ENCODE measurements at regions not wholly inside any gene's neighbourhood (a gene's known extent, or its start where the extent isn't known, plus 50 kb on each side); places are given as distances from the start of the nearest gene placed in this dataset.

GRCh38 chr10:131629026-131629770 is 271.6 kb upstream of the PPP2R2D start:
- Histone ChIP-seq H3K27ac (no peak overlapping the region), H3K4me3 (no peak overlapping the region), H3K27me3 (no peaks in the 10 kb centered on the region), H3K4me1 (no peaks in the 10 kb centered on the region), H3K36me3 (ENCODE audit: low read depth, missing control alignments) (no peaks in the 10 kb centered on the region), H3K9me3 (no peaks in the 10 kb centered on the region)
- TF ChIP-seq POLR2A (IDR thresholded peaks at IDR 0.05) (no peak), CTCF (IDR thresholded peaks at IDR 0.05) (no peak)
- DNase-seq, result no peak
- WGBS, 2 donors, result 62 to 71% methylated on average over 4 of the region's 4 CpGs
- intact Hi-C loops (cut with DNase I; ENCODE audit: low total_unique reads), result no loop called here

GRCh38 chr10:131630772-131631258 is 270.0 kb upstream of the PPP2R2D start:
- Histone ChIP-seq H3K4me1 (no peaks in the 10 kb centered on the region), H3K9me3 (no peaks in the 10 kb centered on the region), H3K27me3 (no peaks in the 10 kb centered on the region), H3K27ac (no peak overlapping the region), H3K36me3 (ENCODE audit: low read depth, missing control alignments) (no peaks in the 10 kb centered on the region), H3K4me3 (no peak overlapping the region)
- TF ChIP-seq CTCF (IDR thresholded peaks at IDR 0.05) (no peak), POLR2A (IDR thresholded peaks at IDR 0.05) (no peak)
- intact Hi-C loops (cut with DNase I; ENCODE audit: low total_unique reads), result no loop called here
- DNase-seq, result no peak
- whole genome bisulfite sequencing, 2 donors, result 83 to 88% methylated on average over 6 to 7 of the region's 7 CpGs

DNA sequence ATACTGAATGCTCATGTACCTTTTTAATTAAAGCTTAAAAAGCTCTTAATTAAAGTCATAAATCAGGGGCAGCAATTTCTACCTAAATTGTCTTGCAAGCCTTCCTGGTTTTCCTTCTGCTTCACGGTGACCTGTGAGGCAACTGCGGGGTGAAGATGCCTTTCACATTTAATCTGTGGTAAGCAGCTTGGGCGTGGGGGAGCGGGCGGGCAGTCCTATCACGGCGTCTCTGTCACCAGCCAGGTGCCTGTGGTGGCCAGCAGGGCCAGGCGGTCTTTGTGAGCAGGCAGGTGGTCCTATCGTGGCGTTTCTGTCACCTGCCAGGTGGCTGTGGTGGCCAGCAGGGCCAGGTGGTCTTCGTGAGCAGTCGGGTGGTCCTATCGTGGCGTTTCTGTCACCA is 269.2 kb upstream of the PPP2R2D start:
- Histone ChIP-seq H3K27me3 (no peaks in the 10 kb centered on the region), H3K27ac (no peak overlapping the region), H3K4me3 (no peak overlapping the region), H3K4me1 (no peaks in the 10 kb centered on the region), H3K9me3 (no peaks in the 10 kb centered on the region), H3K36me3 (ENCODE audit: low read depth, missing control alignments) (no peaks in the 10 kb centered on the region)
- intact Hi-C loops (cut with DNase I; ENCODE audit: low total_unique reads), result no loop called here
- TF ChIP-seq CTCF (IDR thresholded peaks at IDR 0.05) (no peak), POLR2A (IDR thresholded peaks at IDR 0.05) (no peak)
- DNase-seq, result no peak
- WGBS, 2 donors, result 81 to 95% methylated on average over 14 of the region's 14 CpGs

DNA sequence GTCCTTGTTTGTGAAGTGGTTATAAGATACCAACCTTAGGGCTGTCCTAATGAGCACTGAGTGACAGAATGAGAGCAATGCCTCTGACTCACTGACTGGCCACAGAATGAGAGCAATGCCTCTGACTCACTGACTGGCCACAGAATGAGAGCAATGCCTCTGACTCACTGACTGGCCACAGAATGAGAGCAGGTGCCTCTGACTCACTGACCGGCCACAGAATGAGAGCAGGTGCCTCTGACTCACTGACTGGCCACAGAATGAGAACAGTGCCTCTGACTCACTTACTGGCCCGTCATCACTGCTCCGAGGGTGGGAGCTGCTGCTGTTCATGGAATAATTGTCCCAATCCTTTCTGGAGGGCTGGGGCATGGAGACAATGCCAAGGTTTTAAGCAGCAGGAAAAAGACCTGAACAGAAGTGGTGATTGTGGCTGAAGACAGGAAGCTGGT is 265.2 kb upstream of the PPP2R2D start:
- DNase-seq, result no peak
- TF ChIP-seq POLR2A (IDR thresholded peaks at IDR 0.05) (no peak), CTCF (IDR thresholded peaks at IDR 0.05) (no peak)
- H3K9me3 ChIP-seq, result no peaks in the 10 kb centered on the region
- H3K4me3 ChIP-seq, result no peak overlapping the region
- intact Hi-C loops (cut with DNase I; ENCODE audit: low total_unique reads), result no loop called here
- WGBS, 2 donors, result 60 to 82% methylated on average over 1 to 3 of the region's 3 CpGs
- no peaks in the 10 kb centered on the region for H3K36me3 ChIP-seq (ENCODE audit: low read depth, missing control alignments)
- no peaks in the 10 kb centered on the region for H3K27me3 ChIP-seq
- no peak overlapping the region for H3K27ac ChIP-seq
- no peaks in the 10 kb centered on the region for H3K4me1 ChIP-seq

- no peak overlapping the region for H3K4me3 ChIP-seq
- H3K27ac ChIP-seq, result no peak overlapping the region
- H3K27me3 ChIP-seq, result no peaks in the 10 kb centered on the region
- 65 to 69% methylated on average over 9 of the region's 9 CpGs for WGBS, 2 donors
- DNase-seq, result no peak
- intact Hi-C loops (cut with DNase I; ENCODE audit: low total_unique reads), result no loop called here
- H3K4me1 ChIP-seq, result no peaks in the 10 kb centered on the region
- no peaks in the 10 kb centered on the region for H3K36me3 ChIP-seq (ENCODE audit: low read depth, missing control alignments)
- TF ChIP-seq CTCF (IDR thresholded peaks at IDR 0.05) (no peak), POLR2A (IDR thresholded peaks at IDR 0.05) (no peak)
- no peaks in the 10 kb centered on the region for H3K9me3 ChIP-seq
These were observed 264.7 kb upstream of the PPP2R2D start for GRCh38 chr10:131636116-131636515.

All from testis (tissue), 2 donors.